Suprapubic skin (tissue), 4 donors: ENCODE measurements at regions not wholly inside any gene's neighbourhood (a gene's known extent, or its start where the extent isn't known, plus 50 kb on each side); places are given as distances from the start of the nearest gene placed in this dataset.

Experiments
- DNase-seq, 2 donors: peaks; one replicate each; pipeline ENCODE4 v3.0.0-alpha.2; 2019; ENCODE audit warnings: low spot score in 2 of 2
- H3K27ac ChIP-seq: fragments of 200-600 bp; sonication (generic); one replicate; pipeline ENCODE4 v1.5.1; 2019
- H3K27me3 ChIP-seq: fragments of 200-600 bp; sonication (generic); one replicate; pipeline ENCODE4 v1.5.1; 2019
- H3K36me3 ChIP-seq: fragments of 200-600 bp; sonication (generic); one replicate; pipeline ENCODE4 v1.5.1; 2019
- H3K4me1 ChIP-seq: fragments of 200-600 bp; sonication (generic); one replicate; pipeline ENCODE4 v1.5.1; 2019
- H3K4me3 ChIP-seq: fragments of 200-600 bp; sonication (generic); one replicate; pipeline ENCODE4 v1.5.1; 2019; ENCODE audit warnings: mild to moderate bottlenecking
- H3K9me3 ChIP-seq: fragments of 200-600 bp; sonication (generic); one replicate; pipeline ENCODE4 v1.5.1; 2019
- EP300 ChIP-seq: sonication (generic); formaldehyde crosslinking; IDR thresholded peaks from one replicate; pipeline ENCODE4 v1.6.1; 2017; ENCODE audit warnings: antibody characterized with exemption
- POLR2A ChIP-seq, 2 donors: fragments of 450-650 bp; IDR thresholded peaks; one replicate each; pipeline ENCODE4 v1.6.1; 2017; ENCODE audit warnings: antibody characterized with exemption in 2 of 2, mild to moderate bottlenecking in 2 of 2, moderate library complexity in 2 of 2
- POLR2AphosphoS5 ChIP-seq, 3 donors: sonication (generic); formaldehyde crosslinking; IDR thresholded peaks; one replicate each; pipeline ENCODE4 v1.6.1; 2017; ENCODE audit warnings: antibody characterized with exemption in 3 of 3
- WGBS: methylation state at CpG from one replicate; pipeline ENCODE4 v1.1.5; 2018; 5-methylcytosine and 5-hydroxymethylcytosine counted together
- TF ChIP-seq, protein P1 (sequence below), 2 donors: fragments of 200-600 bp in 1 of 2; fragments of 450-650 bp in 1 of 2; sonication (generic) in 1 of 2; IDR thresholded peaks; one replicate each; pipeline ENCODE4 v1.5.1; 2016 to 2019; ENCODE audit warnings: antibody characterized with exemption in 2 of 2, mild to moderate bottlenecking in 1 of 2, moderate library complexity in 1 of 2

GRCh38 chr7:47196737-47197136 is 385.2 kb downstream of the TNS3 start:
- Histone ChIP-seq H3K27me3 (no peaks in the 10 kb centered on the region), H3K36me3 (no peaks in the 10 kb centered on the region), H3K9me3 (no peaks in the 10 kb centered on the region), H3K4me1 (peaks cover 4% of the 10 kb centered on the region), H3K4me3 (no peak overlapping the region), H3K27ac (no peak overlapping the region)
- DNase-seq: no peak
- 75% methylated on average over 3 of the region's 3 CpGs for WGBS
- TF ChIP-seq POLR2AphosphoS5 (IDR thresholded peaks at IDR 0.05) (no peak), POLR2A (IDR thresholded peaks at IDR 0.05) (no peak), EP300 (no peak)
- TF ChIP-seq, protein P1, sequence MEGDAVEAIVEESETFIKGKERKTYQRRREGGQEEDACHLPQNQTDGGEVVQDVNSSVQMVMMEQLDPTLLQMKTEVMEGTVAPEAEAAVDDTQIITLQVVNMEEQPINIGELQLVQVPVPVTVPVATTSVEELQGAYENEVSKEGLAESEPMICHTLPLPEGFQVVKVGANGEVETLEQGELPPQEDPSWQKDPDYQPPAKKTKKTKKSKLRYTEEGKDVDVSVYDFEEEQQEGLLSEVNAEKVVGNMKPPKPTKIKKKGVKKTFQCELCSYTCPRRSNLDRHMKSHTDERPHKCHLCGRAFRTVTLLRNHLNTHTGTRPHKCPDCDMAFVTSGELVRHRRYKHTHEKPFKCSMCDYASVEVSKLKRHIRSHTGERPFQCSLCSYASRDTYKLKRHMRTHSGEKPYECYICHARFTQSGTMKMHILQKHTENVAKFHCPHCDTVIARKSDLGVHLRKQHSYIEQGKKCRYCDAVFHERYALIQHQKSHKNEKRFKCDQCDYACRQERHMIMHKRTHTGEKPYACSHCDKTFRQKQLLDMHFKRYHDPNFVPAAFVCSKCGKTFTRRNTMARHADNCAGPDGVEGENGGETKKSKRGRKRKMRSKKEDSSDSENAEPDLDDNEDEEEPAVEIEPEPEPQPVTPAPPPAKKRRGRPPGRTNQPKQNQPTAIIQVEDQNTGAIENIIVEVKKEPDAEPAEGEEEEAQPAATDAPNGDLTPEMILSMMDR (IDR thresholded peaks at IDR 0.05): no peak

- no peak for DNase-seq
- no peak overlapping the region for H3K27ac ChIP-seq
- TF ChIP-seq POLR2A (IDR thresholded peaks at IDR 0.05): no peak
- no peak for TF ChIP-seq POLR2AphosphoS5 (IDR thresholded peaks at IDR 0.05)
- no peak for TF ChIP-seq EP300
- no peaks in the 10 kb centered on the region for H3K9me3 ChIP-seq
- H3K36me3 ChIP-seq: no peaks in the 10 kb centered on the region
- H3K4me1 ChIP-seq: peaks cover 4% of the 10 kb centered on the region
- H3K4me3 ChIP-seq: no peak overlapping the region
- WGBS: 92% methylated on average over 3 of the region's 3 CpGs
- H3K27me3 ChIP-seq: no peaks in the 10 kb centered on the region
Observed at GRCh38 chr7:47196106-47196645, 385.7 kb downstream of the TNS3 start.

DNA sequence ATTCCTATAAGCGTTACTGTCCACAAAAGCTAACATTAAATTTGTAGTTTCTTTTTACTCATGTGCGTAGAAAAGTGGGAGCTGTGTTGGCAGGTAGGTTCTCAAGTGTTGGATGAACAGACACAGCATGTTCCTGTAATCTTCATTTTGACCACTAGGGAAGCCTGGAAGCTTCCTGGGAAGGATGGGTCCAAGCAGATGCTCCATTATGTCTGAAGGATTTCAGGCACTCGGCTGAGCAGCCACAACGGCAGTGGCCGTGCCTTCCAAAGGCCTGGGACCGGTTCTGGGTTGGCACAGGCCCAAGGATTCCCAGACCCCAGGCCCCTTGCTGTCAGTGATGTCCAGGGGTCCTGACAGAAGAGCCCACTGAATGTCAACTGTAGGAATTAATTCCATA is 386.3 kb downstream of the TNS3 start:
- no peak overlapping the region for H3K4me3 ChIP-seq
- H3K9me3 ChIP-seq: no peaks in the 10 kb centered on the region
- no peak for DNase-seq
- 88% methylated on average over 6 of the region's 6 CpGs for WGBS
- peaks cover 4% of the 10 kb centered on the region for H3K4me1 ChIP-seq
- H3K27ac ChIP-seq: no peak overlapping the region
- H3K27me3 ChIP-seq: no peaks in the 10 kb centered on the region
- TF ChIP-seq, protein P1 (IDR thresholded peaks at IDR 0.05): no peak
- TF ChIP-seq EP300 (no peak), POLR2AphosphoS5 (IDR thresholded peaks at IDR 0.05) (no peak), POLR2A (IDR thresholded peaks at IDR 0.05) (no peak)
- no peaks in the 10 kb centered on the region for H3K36me3 ChIP-seq

DNA sequence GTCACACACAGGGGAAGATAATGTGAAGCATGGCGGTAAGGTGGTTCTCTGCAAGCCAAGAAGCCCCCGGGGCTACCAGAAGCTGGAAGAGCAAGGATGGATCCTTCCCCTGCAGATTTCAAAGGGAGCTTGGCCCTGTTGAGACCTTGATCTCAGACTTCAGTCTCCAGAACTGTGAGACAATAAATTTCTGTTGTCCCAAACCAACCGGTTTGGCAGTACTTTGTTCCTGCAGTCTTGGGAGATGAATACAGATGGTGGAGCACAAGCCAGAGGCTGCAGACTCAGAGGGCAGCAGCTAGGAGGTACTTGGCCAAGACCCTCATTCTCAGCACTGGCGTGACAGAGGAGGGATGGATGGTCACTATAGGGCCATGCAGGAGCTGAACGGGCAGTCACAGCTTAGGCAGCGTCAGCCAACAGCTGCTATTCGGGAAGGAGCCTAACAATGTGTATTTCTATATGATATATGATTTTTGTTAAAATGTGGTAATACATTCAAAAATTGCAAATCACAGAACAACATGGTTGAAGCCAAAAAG is 387.3 kb downstream of the TNS3 start:
- WGBS: 78% methylated on average over 7 of the region's 7 CpGs
- TF ChIP-seq EP300 (no peak), POLR2A (IDR thresholded peaks at IDR 0.05) (no peak), POLR2AphosphoS5 (IDR thresholded peaks at IDR 0.05) (no peak)
- TF ChIP-seq, protein P1 (IDR thresholded peaks at IDR 0.05): no peak
- H3K4me1 ChIP-seq: peaks cover 4% of the 10 kb centered on the region
- no peak overlapping the region for H3K4me3 ChIP-seq
- no peak for DNase-seq
- H3K9me3 ChIP-seq: no peaks in the 10 kb centered on the region
- H3K27me3 ChIP-seq: no peaks in the 10 kb centered on the region
- no peaks in the 10 kb centered on the region for H3K36me3 ChIP-seq
- no peak overlapping the region for H3K27ac ChIP-seq

DNA sequence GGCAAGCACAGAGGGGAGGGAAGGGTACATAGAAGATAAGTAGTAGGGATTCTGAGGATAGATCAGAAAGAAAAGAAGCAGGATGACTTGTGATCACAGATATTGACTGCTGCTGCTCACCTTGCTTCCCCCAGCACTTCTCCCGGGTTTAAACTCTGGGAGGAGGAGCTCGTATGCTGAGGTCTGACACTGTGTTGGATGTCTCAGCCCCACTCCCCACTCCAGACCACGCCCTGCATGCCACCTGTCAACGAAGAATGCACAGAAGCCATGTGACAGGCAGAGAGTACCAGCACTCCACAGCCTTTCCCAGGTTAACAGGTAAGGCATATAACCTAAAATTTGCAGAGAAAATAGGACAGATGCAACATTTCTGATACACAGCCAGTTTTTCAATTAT is 388.9 kb downstream of the TNS3 start:
- 54% methylated on average over 4 of the region's 4 CpGs for WGBS
- no peaks in the 10 kb centered on the region for H3K9me3 ChIP-seq
- H3K27ac ChIP-seq: no peak overlapping the region
- no peaks in the 10 kb centered on the region for H3K36me3 ChIP-seq
- DNase-seq: no peak
- no peak overlapping the region for H3K4me3 ChIP-seq
- peaks cover 4% of the 10 kb centered on the region for H3K4me1 ChIP-seq
- TF ChIP-seq EP300 (no peak), POLR2AphosphoS5 (IDR thresholded peaks at IDR 0.05) (no peak), POLR2A (IDR thresholded peaks at IDR 0.05) (no peak)
- TF ChIP-seq, protein P1 (IDR thresholded peaks at IDR 0.05): no peak
- H3K27me3 ChIP-seq: no peaks in the 10 kb centered on the region
